ENCODE measurements at regions not wholly inside any gene's neighbourhood (a gene's known extent, or its start where the extent isn't known, plus 50 kb on each side); places are given as distances from the start of the nearest gene placed in this dataset.

DNA sequence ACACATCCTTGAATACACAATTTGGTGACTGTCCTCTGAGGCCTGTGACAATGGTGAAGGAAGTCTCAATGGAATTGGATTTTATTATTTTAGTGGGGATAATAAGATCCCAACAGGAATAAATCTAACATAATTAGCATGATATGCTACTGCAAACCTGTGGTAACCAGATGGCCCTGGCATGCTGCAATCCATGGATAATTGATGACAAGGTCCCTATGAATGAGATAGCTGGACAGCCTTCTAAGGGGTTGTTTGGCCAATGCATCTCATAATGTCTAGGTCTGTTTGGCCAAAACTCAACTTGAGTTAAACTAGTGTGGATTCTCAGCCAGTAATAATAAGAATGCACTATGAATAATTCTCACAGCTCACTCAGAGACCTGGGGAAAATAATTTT, 145.3 kb upstream of the GALNTL6 start:
- Mint-ChIP-seq H3K27me3 (no peaks in the 10 kb centered on the region), H3K9me3 (peaks cover 0 to 7% of the 10 kb centered on the region in 2 donors), H3K4me1 (no peaks in the 10 kb centered on the region), H3K4me3 (no peak overlapping the region), H3K27ac (no peak overlapping the region)
- DNase-seq (no peak), ATAC-seq (no peak)

DNA sequence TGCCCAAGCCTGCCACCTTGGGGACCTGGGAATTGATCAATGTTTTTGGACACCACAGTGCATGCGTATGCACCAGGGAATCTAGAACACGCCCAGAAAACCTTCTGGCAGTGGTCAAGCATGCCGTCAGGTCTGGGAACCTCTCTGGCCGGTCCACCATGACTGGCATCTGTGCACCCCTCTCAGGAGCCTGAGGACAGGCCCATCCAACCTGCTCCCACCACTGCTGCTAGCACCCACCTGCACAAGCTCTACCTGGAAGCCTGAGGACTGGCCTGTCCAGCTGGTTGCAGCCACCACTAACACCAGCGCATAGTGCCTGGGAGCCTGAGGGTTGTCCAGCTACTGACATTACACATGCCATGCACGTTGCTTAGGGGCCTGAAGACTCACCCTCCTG, 162.1 kb upstream of the GALNTL6 start:
- H3K4me1 Mint-ChIP-seq = no peaks in the 10 kb centered on the region
- no peaks in the 10 kb centered on the region for H3K27me3 Mint-ChIP-seq
- no peak overlapping the region for H3K4me3 Mint-ChIP-seq

DNA sequence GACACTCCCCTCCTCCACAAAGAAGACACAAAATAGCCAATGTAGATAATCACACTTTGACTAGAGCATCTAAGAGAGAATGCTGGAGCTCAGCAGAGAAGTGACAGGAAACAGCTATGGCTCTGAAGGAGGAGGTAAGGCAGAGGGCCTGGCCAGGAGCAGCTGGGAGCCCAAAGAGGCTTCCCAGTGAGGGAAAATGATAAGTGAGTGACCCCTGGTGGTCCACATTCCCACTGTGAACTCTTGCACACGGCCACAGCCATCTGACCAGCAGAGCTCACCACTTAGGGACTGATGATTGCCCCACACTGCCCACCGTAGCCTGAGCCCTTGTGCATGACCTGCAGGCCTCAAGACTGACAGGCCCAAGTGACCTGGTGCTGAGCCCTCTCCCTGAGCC, 162.7 kb upstream of the GALNTL6 start:
- Mint-ChIP-seq H3K27ac (no peak overlapping the region), H3K27me3 (no peaks in the 10 kb centered on the region), H3K4me1 (no peaks in the 10 kb centered on the region), H3K4me3 (no peak overlapping the region), H3K9me3 (peaks cover 0 to 10% of the 10 kb centered on the region in 2 donors)
- DNase-seq (no peak), ATAC-seq (no peak)

More for the DNA sequence above, 162.1 kb upstream of the GALNTL6 start:
- DNase-seq (no peak), ATAC-seq (no peak)
- Mint-ChIP-seq H3K27ac (no peak overlapping the region), H3K9me3 (peaks cover 0 to 10% of the 10 kb centered on the region in 2 donors)

DNA sequence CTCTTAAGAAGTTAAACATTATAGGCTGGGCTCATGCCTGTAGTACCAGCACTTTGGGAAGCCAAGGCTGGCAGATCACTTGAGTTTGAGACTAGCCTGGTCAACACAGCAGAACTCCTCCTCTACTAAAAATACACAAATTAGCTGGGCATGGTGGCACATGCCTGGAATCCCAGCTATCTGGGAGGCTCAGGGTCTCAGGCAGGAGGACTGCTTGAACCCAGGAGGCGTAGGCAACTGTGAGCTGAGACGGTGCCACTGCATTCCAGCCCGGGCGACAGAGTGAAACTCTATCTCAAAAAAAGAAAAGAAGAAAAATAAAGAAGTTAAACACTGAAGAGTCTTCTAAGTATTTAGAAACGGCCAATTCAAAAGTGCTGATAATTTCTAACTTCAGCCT, 164.3 kb upstream of the GALNTL6 start:
- no peak overlapping the region for H3K4me3 Mint-ChIP-seq
- ATAC-seq (no peak), DNase-seq (no peak)
- no peak overlapping the region for H3K27ac Mint-ChIP-seq
- H3K27me3 Mint-ChIP-seq = no peaks in the 10 kb centered on the region
- H3K9me3 Mint-ChIP-seq = peaks cover 0 to 10% of the 10 kb centered on the region in 2 donors
- H3K4me1 Mint-ChIP-seq = no peaks in the 10 kb centered on the region

DNA sequence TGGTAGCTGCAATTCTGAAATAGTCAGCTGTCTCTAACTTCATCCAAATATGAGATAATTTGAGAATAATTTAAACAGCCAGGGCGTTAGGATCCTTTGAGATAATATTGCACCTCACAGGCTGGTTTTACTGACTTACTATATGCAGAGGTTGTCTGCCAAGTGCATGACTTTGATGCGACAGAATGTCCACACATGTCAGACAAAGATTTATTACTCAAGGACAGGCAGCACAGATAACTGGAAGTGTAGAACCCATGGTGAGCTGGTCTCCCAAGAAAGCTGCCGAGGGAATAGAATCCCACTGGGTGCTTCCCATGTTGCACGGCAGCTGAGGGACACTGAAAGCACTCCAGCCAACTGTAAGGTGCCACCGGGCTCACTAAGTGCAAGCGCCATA, 166.2 kb upstream of the GALNTL6 start:
- no peak overlapping the region for H3K27ac Mint-ChIP-seq

DNA sequence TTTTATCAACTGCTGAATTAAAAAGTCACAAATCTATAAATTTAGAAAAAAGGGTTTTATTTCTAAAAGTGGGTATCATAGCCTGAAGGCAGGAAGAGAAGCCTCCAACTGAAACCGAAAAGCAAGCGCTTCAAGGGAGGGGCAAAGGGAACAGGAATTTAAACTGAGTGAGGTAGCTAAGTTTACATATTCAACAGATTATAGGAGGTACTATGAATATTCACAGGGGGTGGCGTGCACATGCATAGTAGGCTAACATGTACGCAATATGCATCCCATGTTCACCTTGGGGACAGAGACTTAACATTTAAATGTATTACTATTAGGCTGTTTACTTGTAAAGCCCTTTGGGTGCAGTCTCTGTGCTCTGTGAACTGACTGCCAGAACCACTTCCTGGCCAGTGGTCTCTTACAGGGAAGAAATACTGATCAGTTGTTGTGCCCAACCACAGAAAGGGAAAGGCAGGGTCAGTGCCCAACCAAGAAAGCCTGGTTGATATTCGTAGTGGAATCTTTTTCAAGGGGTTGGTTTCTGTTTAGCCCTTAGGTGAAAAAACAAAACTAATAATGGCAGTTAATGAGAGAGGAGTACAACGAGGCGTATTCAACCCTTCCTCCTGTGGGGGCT, 168.7 kb upstream of the GALNTL6 start:
- Mint-ChIP-seq H3K9me3 (peaks cover 11 to 16% of the 10 kb centered on the region in 2 donors), H3K4me3 (no peak overlapping the region), H3K27me3 (no peaks in the 10 kb centered on the region), H3K27ac (no peak overlapping the region), H3K4me1 (peaks cover 10% of the 10 kb centered on the region)
- DNase-seq (peak in 1 of 2 donors; percentile 13), ATAC-seq (peak; percentile 50)

More for the DNA sequence above, 166.2 kb upstream of the GALNTL6 start:
- DNase-seq = no peak
- no peak for ATAC-seq
- no peaks in the 10 kb centered on the region for H3K4me1 Mint-ChIP-seq
- H3K27me3 Mint-ChIP-seq = no peaks in the 10 kb centered on the region
- H3K9me3 Mint-ChIP-seq = peaks cover 0 to 14% of the 10 kb centered on the region in 2 donors
- H3K4me3 Mint-ChIP-seq = no peak overlapping the region

DNA sequence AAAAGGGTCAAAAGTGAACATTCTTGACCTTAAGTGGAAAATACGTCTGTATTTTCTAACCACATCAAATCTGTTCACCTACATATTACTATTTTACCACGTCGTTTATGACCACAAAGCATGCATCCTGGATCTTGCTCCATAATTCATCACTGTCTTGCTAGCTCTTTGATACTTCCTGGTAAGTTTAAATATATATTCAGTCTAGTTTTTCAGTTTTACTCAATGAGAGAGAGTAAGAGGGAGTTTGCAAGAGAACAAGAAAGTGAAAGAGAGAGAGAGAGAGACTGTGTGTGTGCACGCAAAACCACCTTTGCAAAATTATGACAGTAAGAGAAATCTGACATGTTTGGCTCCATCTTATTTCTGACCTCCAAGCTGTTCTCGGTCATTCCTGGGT, 173.7 kb upstream of the GALNTL6 start:
- Mint-ChIP-seq H3K9me3 (peaks cover 11 to 16% of the 10 kb centered on the region in 2 donors), H3K27ac (peak overlapping the region in 1 of 2 donors; percentile 14), H3K4me3 (peak overlapping the region in 1 of 2 donors; percentile 33), H3K4me1 (peaks cover 13% of the 10 kb centered on the region), H3K27me3 (no peaks in the 10 kb centered on the region)
- ATAC-seq (peak; percentile 86), DNase-seq (no peak)

DNA sequence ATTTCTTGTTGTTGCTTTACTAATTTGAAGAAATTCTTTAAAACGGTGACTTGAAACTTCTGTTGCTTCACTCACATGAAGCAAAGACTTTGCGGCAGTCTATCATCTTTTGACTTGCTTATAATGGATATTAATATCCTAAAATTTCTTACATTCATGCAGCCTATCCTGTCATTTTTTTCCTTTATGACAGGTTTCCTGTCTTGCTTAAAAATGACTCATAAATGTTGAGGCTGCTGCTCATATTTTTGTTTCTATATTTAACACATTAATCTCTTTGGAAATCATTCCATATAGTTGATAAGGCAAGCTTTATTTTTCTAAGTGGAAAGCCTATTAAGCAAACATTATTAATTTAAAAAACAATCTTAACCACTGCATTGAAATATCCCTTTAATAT, 176.6 kb upstream of the GALNTL6 start:
- Mint-ChIP-seq H3K4me3 (no peak overlapping the region), H3K9me3 (peaks cover 11 to 21% of the 10 kb centered on the region in 2 donors), H3K27ac (no peak overlapping the region), H3K4me1 (peaks cover 13% of the 10 kb centered on the region), H3K27me3 (no peaks in the 10 kb centered on the region)
- DNase-seq (no peak), ATAC-seq (no peak)

DNA sequence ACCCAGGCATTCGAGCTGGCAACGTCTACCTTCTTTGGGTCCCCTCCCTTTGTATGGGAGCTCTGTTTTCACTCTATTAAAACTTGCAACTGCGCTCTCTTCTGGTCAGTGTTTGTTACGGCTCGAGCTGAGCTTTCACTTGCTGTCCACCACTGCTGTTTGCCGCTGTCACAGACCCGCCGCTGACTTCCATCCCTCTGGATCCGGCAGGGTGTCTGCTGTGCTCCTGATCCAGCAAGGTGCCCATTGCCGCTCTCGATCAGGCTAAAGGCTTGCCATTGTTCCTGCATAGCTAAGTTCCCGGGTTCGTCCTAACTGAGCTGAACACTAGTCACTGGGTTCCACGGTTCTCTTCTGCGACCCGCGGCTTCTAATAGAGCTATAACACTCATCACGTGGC, 183.5 kb upstream of the GALNTL6 start:
- DNase-seq (no peak), ATAC-seq (no peak)
- H3K27me3 Mint-ChIP-seq = no peaks in the 10 kb centered on the region
- H3K27ac Mint-ChIP-seq = no peak overlapping the region
- peaks cover 0 to 23% of the 10 kb centered on the region in 2 donors for H3K9me3 Mint-ChIP-seq
- H3K4me1 Mint-ChIP-seq = no peaks in the 10 kb centered on the region
- no peak overlapping the region for H3K4me3 Mint-ChIP-seq

DNA sequence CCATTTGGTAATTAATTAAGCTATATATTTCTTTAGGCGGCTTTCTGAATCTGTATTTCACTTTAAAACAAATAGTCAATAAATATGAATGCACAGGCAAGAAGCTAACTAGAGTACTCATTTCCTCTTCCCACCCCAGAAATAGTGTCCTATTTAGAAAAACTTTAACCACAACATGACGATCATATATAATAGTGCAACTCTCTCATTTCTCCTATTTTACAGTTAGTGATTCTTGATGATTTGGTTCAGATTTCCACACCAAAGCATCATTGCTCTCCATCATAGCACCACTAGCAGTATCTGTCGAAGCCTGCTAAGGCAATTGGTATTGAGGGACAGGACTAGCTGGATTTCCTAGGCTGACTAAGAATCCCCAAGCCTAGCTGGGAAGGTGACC, 184.0 kb upstream of the GALNTL6 start:
- no peaks in the 10 kb centered on the region for H3K4me1 Mint-ChIP-seq
- H3K9me3 Mint-ChIP-seq = peaks cover 0 to 20% of the 10 kb centered on the region in 2 donors
- ATAC-seq (no peak), DNase-seq (no peak)
- H3K27ac Mint-ChIP-seq = no peak overlapping the region
- H3K27me3 Mint-ChIP-seq = no peaks in the 10 kb centered on the region
- H3K4me3 Mint-ChIP-seq = no peak overlapping the region

DNA sequence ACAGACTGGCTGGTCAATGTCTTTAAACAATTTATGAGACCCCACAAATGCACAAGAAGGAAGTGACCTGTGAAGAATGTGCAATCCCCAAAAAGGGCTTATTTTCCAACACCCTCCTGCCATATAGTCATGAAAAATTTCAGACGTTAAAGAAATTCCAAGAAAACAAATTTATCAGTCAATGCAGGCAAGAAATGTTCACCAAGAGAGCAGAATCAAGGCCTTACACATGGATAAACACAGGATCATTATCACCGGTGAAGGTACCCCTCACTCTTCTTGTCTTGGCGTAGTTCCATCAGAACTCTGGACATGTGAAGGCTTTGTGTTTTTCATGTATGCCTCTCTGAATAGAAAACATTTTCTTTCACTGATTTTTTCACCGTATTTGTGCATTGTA, 186.7 kb upstream of the GALNTL6 start:
- no peaks in the 10 kb centered on the region for H3K27me3 Mint-ChIP-seq
- H3K4me3 Mint-ChIP-seq = no peak overlapping the region
- DNase-seq (no peak), ATAC-seq (no peak)
- H3K9me3 Mint-ChIP-seq = peaks cover 3 to 10% of the 10 kb centered on the region in 2 donors
- no peak overlapping the region for H3K27ac Mint-ChIP-seq
- H3K4me1 Mint-ChIP-seq = no peaks in the 10 kb centered on the region

DNA sequence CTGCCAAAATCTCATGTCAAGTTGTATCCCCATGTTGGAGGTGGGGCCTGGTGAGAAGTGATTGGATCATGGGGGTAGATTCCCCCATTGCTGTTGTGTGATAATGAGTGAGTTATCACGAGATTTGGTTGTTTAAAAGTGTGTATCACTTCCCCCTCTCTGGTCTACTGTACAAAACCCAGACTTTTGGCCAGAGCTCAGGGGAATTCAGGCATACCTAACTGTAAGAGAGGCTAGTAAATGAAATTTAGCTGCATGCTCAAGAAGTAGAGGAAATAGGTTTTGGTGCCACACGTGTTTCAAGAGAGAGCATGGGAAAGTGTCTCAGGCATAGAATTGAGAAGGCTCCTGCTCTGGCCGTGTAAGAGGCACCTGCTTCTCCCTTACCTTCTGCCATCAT, 190.5 kb upstream of the GALNTL6 start:
- Mint-ChIP-seq H3K9me3 (peaks cover 4 to 8% of the 10 kb centered on the region in 2 donors), H3K4me3 (no peak overlapping the region), H3K27me3 (no peaks in the 10 kb centered on the region), H3K4me1 (no peaks in the 10 kb centered on the region), H3K27ac (no peak overlapping the region)
- no peak for ATAC-seq
- DNase-seq = no peak

DNA sequence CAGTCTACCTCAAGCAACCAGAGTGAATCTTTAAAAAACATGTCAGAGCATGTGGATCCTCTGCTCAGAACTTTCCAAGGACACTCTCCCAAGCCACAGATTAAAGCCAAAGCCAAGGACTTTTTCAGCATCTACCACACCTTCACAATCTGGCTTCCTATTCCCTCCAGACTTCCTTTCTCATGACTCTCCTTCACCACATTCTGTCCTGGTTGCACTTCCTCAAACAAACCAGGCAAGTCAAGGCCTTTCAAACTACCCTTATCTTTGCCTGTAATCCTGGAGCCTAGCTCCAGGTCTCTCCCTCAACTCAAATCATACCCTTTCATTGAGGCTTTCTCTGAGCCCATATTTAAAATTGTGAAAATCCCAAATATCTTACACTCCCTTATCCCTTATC, 191.6 kb upstream of the GALNTL6 start:
- no peak for ATAC-seq
- no peaks in the 10 kb centered on the region for H3K27me3 Mint-ChIP-seq
- no peak overlapping the region for H3K4me3 Mint-ChIP-seq
- H3K4me1 Mint-ChIP-seq = no peaks in the 10 kb centered on the region
- H3K9me3 Mint-ChIP-seq = peaks cover 4 to 8% of the 10 kb centered on the region in 2 donors
- DNase-seq = no peak
- H3K27ac Mint-ChIP-seq = peak overlapping the region in 1 of 2 donors; percentile 45

DNA sequence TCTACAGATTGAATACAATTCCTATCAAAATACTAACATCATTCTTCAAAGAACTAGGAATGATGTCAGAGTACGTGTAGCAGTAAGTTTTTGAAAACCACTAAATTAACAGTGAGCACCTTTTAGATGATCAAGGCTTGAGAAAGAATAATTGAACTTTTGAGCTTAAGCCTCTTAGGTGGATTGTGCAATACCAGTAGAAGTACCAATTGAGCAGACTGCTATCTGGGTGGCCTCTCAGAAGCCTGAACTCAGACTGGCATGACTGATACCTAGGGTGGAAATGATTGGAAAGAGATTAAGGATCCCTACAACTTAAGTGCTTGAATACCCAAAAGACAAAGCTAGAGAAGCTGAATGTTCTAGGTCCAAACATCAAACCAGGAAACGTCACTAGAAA, 200.3 kb upstream of the GALNTL6 start:
- no peaks in the 10 kb centered on the region for H3K27me3 Mint-ChIP-seq
- DNase-seq = no peak
- peaks cover 5 to 8% of the 10 kb centered on the region in 2 donors for H3K9me3 Mint-ChIP-seq
- no peaks in the 10 kb centered on the region for H3K4me1 Mint-ChIP-seq
- no peak overlapping the region for H3K27ac Mint-ChIP-seq
- no peak overlapping the region for H3K4me3 Mint-ChIP-seq
- no peak for ATAC-seq

DNA sequence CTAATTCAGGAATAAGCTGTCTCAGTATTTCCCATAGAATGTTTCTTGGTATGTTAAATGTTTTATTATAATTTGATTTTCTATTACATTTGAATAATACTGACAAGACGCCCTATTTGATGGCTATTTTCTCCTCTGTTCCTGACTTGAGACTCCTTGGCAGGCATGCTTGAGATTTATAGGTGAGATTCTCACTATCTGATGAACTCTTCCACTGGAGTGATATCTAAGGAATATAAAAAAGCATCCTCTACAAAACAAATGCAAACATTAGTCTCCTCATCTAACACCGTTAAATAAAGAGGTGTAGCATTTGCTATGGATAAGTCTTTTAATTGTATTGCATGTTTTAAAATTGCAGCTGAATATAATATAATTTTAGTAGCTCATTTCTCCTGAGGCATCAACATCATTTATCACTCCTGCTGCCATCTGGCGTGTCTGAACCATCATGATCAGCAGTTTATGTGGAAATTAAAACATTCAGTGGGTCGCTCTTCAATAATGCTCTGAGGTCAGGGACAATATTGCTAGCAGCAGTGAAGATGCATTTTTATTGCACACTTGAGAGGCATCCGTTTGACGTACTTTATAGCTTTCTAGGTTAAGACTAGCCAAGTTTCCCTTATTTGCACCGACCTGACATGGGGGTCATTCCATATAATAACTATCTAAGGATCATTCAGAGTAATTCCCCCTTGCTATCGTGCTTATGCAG, 210.4 kb upstream of the GALNTL6 start:
- Mint-ChIP-seq H3K27ac (no peak overlapping the region), H3K4me1 (no peaks in the 10 kb centered on the region), H3K27me3 (no peaks in the 10 kb centered on the region), H3K9me3 (no peaks in the 10 kb centered on the region), H3K4me3 (no peak overlapping the region)
- ATAC-seq (no peak), DNase-seq (no peak)

DNA sequence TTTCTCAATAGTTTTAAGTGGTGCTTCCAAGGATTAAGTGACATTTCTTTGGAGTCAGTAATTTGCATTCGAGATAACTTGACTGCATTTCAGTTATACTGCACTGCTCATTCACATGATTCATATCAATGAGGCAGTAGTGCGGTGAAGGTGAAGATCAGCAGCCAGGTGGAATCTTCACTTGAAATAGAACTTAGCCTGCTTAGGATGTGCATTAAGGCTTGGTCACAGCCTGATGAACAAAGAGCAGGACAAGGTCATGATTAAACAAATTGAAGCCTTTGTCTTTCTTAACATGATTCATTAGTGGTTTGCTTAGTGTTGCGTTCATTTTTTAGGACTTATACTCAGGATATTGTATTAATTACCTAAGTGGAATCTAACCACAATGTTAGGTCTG, 212.1 kb upstream of the GALNTL6 start:
- Mint-ChIP-seq H3K27me3 (no peaks in the 10 kb centered on the region), H3K4me3 (no peak overlapping the region), H3K9me3 (no peaks in the 10 kb centered on the region), H3K27ac (no peak overlapping the region), H3K4me1 (no peaks in the 10 kb centered on the region)
- DNase-seq (no peak), ATAC-seq (no peak)

All from stimulated activated naive CD8-positive, alpha-beta T cell treated with anti-CD3 and anti-CD28 coated beads, Interleukin-15, amount 100 ng/mL, for 72 hours (primary cell).